GM12878 (cell line): ENCODE measurements at regions not wholly inside any gene's neighbourhood (a gene's known extent, or its start where the extent isn't known, plus 50 kb on each side); places are given as distances from the start of the nearest gene placed in this dataset.

Source experiments
- ATAC-seq: fragments of 200-7000 bp; cut with Tn5 transposase; 3 replicates; pipeline ENCODE4 v1.9.1; 2020; ENCODE audit warnings: mild to moderate bottlenecking, moderate library complexity
- BruUV-seq: library from RNA; stranded (reverse); fragments of 400-500 nt; replicated peaks from 2 replicates; lab custom pipeline; 2021; lab: Mats Ljungman, UMichigan
- CTCF ChIA-PET: fragments of 300-600 bp; sonication (Branson Sonifier 250); formaldehyde crosslinking; extraction: SDS; loops from one replicate; lab custom pipeline; 2021; ENCODE audit warnings: inconsistent platforms; lab: Yijun Ruan, JAX
- POLR2A ChIA-PET: fragments of 350-600 bp; formaldehyde crosslinking; extraction: SDS; loops from one replicate; lab custom pipeline; 2021; ENCODE audit warnings: inconsistent platforms; lab: Charles Lee
- RAD21 ChIA-PET: fragments of 300-600 bp; sonication (Branson Sonifier 250); formaldehyde crosslinking; loops from one replicate; lab custom pipeline; 2023; ENCODE audit warnings: antibody characterized with exemption; ENCODE audit not compliant: unreplicated experiment; lab: Charles Lee
- SMC1A ChIA-PET: fragments of 300-600 bp; sonication (Branson Sonifier 250); formaldehyde crosslinking; loops from one replicate; lab custom pipeline; 2023; ENCODE audit not compliant: unreplicated experiment, uncharacterized antibody; lab: Charles Lee
- DNase-seq: peaks from one replicate; pipeline ENCODE4 v3.0.0-alpha.2; 2011; ENCODE audit warnings: low read depth, low spot score
- FAIRE-seq: peaks from 3 replicates; lab custom pipeline; 2011; peaks lifted over from hg19 to GRCh38; lab: Jason Lieb, UNC
- H2AFZ ChIP-seq: 2 replicates; pipeline ENCODE4 v1.6.0; 2011; ENCODE audit warnings: low read depth, low read length, control low read depth; ENCODE audit not compliant: control insufficient read depth
- H3K27ac ChIP-seq: 2 replicates; pipeline ENCODE4 v1.5.1; 2011; ENCODE audit warnings: control low read depth; ENCODE audit not compliant: control insufficient read depth, insufficient read depth
- H3K27me3 ChIP-seq, 2 experiments: replicated peaks in 1 of 2; 2 replicates each; pipeline versions ENCODE4 v1.6.0 to v1.6.1; 2011; ENCODE audit warnings: low read length in 1 of 2; ENCODE audit not compliant: control insufficient read depth in 2 of 2, insufficient read depth in 2 of 2
- H3K36me3 ChIP-seq, 2 experiments: 2 replicates each; pipeline ENCODE4 v1.5.1; 2011; ENCODE audit warnings: low read length in 1 of 2; ENCODE audit not compliant: control insufficient read depth in 2 of 2, insufficient read depth in 2 of 2
- H3K4me1 ChIP-seq: 2 replicates; pipeline ENCODE4 v1.6.1; 2011; ENCODE audit warnings: mild to moderate bottlenecking, low read length, moderate library complexity, mixed read lengths; ENCODE audit not compliant: control insufficient read depth, insufficient read depth
- H3K4me2 ChIP-seq: 2 replicates; pipeline ENCODE4 v1.6.0; 2011; ENCODE audit warnings: control low read depth; ENCODE audit not compliant: control insufficient read depth, insufficient read depth
- H3K4me3 ChIP-seq: fragments of 200-600 bp; sonication (generic); 2 replicates; pipeline ENCODE4 v1.5.1; 2016
- H3K79me2 ChIP-seq: 2 replicates; pipeline ENCODE4 v1.6.0; 2011; ENCODE audit warnings: low read length; ENCODE audit not compliant: control insufficient read depth, insufficient read depth
- H3K9ac ChIP-seq: 2 replicates; pipeline ENCODE4 v1.8.0; 2011; ENCODE audit warnings: low read length, control low read depth, mixed read lengths; ENCODE audit not compliant: control insufficient read depth, insufficient read depth
- H3K9me3 ChIP-seq: replicated peaks from 3 replicates; pipeline ENCODE4 v1.5.1; 2011; ENCODE audit warnings: mild to moderate bottlenecking, low read length; ENCODE audit not compliant: control insufficient read depth, insufficient read depth
- H4K20me1 ChIP-seq: 2 replicates; pipeline ENCODE4 v1.6.0; 2011; ENCODE audit not compliant: control insufficient read depth, insufficient read depth
- CBFB ChIP-seq: IDR thresholded peaks from 2 replicates; pipeline ENCODE4 v1.6.1; 2016; ENCODE audit warnings: antibody characterized with exemption, low read depth
- CEBPZ ChIP-seq: fragments of 150-350 bp; IDR thresholded peaks from 2 replicates; pipeline ENCODE4 v1.6.1; 2016; ENCODE audit warnings: low read depth, low read length
- JUNB ChIP-seq: IDR thresholded peaks from 2 replicates; pipeline ENCODE4 v1.6.1; 2016; ENCODE audit warnings: antibody characterized with exemption, mild to moderate bottlenecking
- MYB ChIP-seq: fragments of 150-350 bp; IDR thresholded peaks from 2 replicates; pipeline ENCODE4 v1.6.1; 2014; ENCODE audit warnings: mild to moderate bottlenecking, low read depth, low read length, borderline replicate concordance
- TCF3 ChIP-seq: IDR thresholded peaks from 2 replicates; pipeline ENCODE4 v1.6.1; 2012; ENCODE audit warnings: low read depth, mild to moderate bottlenecking, low read length, borderline replicate concordance; ENCODE audit not compliant: insufficient read depth
- ZBTB4 ChIP-seq: fragments of 450-650 bp; formaldehyde crosslinking; IDR thresholded peaks from 2 replicates; pipeline ENCODE4 v1.4.0; 2022; ENCODE audit warnings: mild to moderate bottlenecking, moderate library complexity
- ZNF384 ChIP-seq: IDR thresholded peaks from 2 replicates; pipeline ENCODE4 v1.6.1; 2012; ENCODE audit warnings: low read depth, mild to moderate bottlenecking, low read length, improper control_type of control experiment, borderline replicate concordance
- ZNF687 ChIP-seq: fragments of 450-650 bp; IDR thresholded peaks from 2 replicates; pipeline ENCODE4 v1.6.1; 2017; ENCODE audit warnings: mild to moderate bottlenecking, moderate library complexity
- WGBS: methylation state at CpG from one replicate; pipeline ENCODE4 v1.1.6; 2016; ENCODE audit warnings: low lambda C conversion rate; ENCODE audit not compliant: insufficient replicate concordance, insufficient coverage; ENCODE audit errors: missing lambda C conversion rate; 5-methylcytosine and 5-hydroxymethylcytosine counted together
- in situ Hi-C: fragments of 300-500 bp; cut with MboI; formaldehyde crosslinking; loops from 9 replicates; pipeline ENCODE4 v1.14.3; 2018; ENCODE audit warnings: mixed read lengths
- intact Hi-C: fragments of 100-400 bp; cut with micrococcal nuclease; formaldehyde crosslinking; loops from one replicate; pipeline ENCODE4 v1.14.2; 2022; ENCODE audit not compliant: unreplicated experiment

DNA sequence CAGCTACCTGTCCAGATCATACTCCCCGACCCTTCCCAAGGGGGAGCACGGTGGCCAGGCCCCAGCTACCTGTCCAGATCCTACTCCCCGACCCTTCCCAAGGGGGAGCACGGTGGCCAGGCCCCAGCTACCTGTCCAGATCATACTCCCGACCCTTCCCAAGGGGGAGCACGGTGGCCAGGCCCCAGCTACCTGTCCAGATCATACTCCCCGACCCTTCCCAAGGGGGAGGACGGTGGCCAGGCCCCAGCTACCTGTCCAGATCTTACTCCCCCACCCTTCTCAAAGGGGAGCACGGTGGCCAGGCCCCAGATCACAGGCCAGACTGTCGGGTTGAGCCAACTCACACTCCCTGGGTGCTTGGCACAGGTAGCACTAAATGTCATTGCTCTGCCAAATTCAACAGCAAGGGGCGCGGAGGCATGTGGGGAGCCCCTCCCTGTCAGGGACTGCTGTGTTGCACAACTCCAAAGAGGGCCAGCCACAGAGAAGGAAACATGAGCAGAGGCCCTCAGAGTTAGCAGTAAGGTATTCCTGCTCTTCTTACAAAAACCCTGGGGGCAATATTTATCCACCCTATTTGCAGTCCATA lies 136.9 kb downstream of the OLFM1 start (continued):
- TF ChIP-seq ZNF687, result no peak

GRCh38 chr9:135224921-135225541 lies 137.6 kb downstream of the OLFM1 start:
- Histone ChIP-seq H2AFZ (no peak overlapping the region), H3K27me3 (no peaks in the 10 kb centered on the region), H3K79me2 (no peaks in the 10 kb centered on the region), H3K27ac (no peak overlapping the region), H3K4me1 (no peaks in the 10 kb centered on the region; the same call in 1 of the 2 replicates), H3K4me2 (no peak overlapping the region), H4K20me1 (no peaks in the 10 kb centered on the region), H3K4me3 (no peak overlapping the region), H3K36me3 (no peaks in the 10 kb centered on the region), H3K9me3 (peaks cover 1% of the 10 kb centered on the region; the same call in 1 of the 3 replicates), H3K9ac (no peak overlapping the region)
- FAIRE-seq, result no peak
- ChIA-PET SMC1A (no interaction called here), POLR2A (no interaction called here), CTCF (no interaction called here), RAD21 (no interaction called here)
- intact Hi-C loops (no loop called here), in situ Hi-C loops (no loop called here)
- no TSS peak for BruUV-seq
- no peak for DNase-seq
- ATAC-seq, result no peak
- WGBS, result 68% methylated on average over 23 of the region's 23 CpGs
- TF ChIP-seq CBFB (no peak), ZBTB4 (no peak), ZNF384 (no peak), MYB (no peak), JUNB (no peak), TCF3 (no peak), CEBPZ (no peak)
